ENCODE measurements at regions not wholly inside any gene's neighbourhood (a gene's known extent, or its start where the extent isn't known, plus 50 kb on each side); places are given as distances from the start of the nearest gene placed in this dataset.

GRCh38 chr13:91236921-91237320, 110.6 kb upstream of the MIR17HG start:
- Histone ChIP-seq H2AK5ac (ENCODE audit: low read length) (no peak overlapping the region), H3K27me3 (ENCODE audit: insufficient read depth, low read length) (no peaks in the 10 kb centered on the region), H3K23ac (ENCODE audit: low read length) (no peak overlapping the region), H2AFZ (ENCODE audit: insufficient read depth, low read length, poor library complexity) (no peak overlapping the region), H4K12ac (ENCODE audit: low read depth, low read length) (no peak overlapping the region), H4K91ac (ENCODE audit: low read depth, low read length) (no peak overlapping the region), H3K27ac (ENCODE audit: low read depth, low read length) (no peak overlapping the region), H4K8ac (ENCODE audit: low read depth, low read length) (no peak overlapping the region), H3K4ac (ENCODE audit: low read depth, low read length) (no peak overlapping the region), H3K79me2 (ENCODE audit: control insufficient read depth, insufficient read depth, low read length, poor library complexity) (no peaks in the 10 kb centered on the region), H3K9me3 (ENCODE audit: insufficient read depth, low read depth, low read length) (no peaks in the 10 kb centered on the region), H3K4me1 (ENCODE audit: control insufficient read depth in 1 of 2, insufficient read depth in 2 of 2, low read length in 2 of 2) (peaks cover 0 to 2% of the 10 kb centered on the region in 2 experiments), H3K79me1 (ENCODE audit: low read length) (peaks cover 1% of the 10 kb centered on the region), H3K4me3 (ENCODE audit: low read depth, low read length) (no peak overlapping the region), H3K4me2 (ENCODE audit: low read length) (no peak overlapping the region), H2BK120ac (ENCODE audit: insufficient read depth, low read length, poor library complexity) (no peak overlapping the region), H2BK5ac (ENCODE audit: low read depth, low read length, poor library complexity) (no peak overlapping the region), H3K36me3 (ENCODE audit: control insufficient read depth in 1 of 2, insufficient read depth in 2 of 2, low read length in 2 of 2) (no peaks in the 10 kb centered on the region), H3K18ac (ENCODE audit: low read length) (no peak overlapping the region), H3K9ac (ENCODE audit: low read length) (no peak overlapping the region), H2BK12ac (ENCODE audit: low read length) (no peak overlapping the region), H3K14ac (ENCODE audit: low read length) (no peak overlapping the region)
- no CpG with 5 or more reads among the region's 3 CpGs for WGBS (ENCODE audit: extremely low coverage, insufficient coverage, insufficient read length)
- no peak for DNase-seq

DNA sequence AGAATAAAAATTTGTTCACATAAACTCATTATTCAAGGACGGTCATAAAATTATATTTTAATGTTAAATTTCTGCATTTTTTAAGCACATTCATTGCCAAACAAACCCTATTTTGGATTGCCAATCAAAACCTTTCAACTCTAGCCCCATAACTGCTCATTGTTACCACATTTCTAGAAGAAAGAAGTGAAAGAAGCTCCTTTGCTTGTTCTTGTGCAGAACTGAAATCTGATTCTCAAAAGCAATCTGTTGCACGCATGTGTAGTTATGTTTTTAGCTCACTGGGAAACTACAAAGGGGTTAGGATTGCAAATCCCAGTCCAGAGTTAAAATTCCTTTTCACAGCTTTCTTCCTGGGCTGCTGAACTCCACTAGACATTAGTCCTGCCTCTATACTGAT, 109.5 kb upstream of the MIR17HG start:
- H3K9ac ChIP-seq (ENCODE audit: low read length) = no peak overlapping the region
- H3K9me3 ChIP-seq (ENCODE audit: insufficient read depth, low read depth, low read length) = no peaks in the 10 kb centered on the region
- H2AFZ ChIP-seq (ENCODE audit: insufficient read depth, low read length, poor library complexity) = no peak overlapping the region
- H3K14ac ChIP-seq (ENCODE audit: low read length) = no peak overlapping the region
- no peaks in the 10 kb centered on the region for H3K79me2 ChIP-seq (ENCODE audit: control insufficient read depth, insufficient read depth, low read length, poor library complexity)
- no peak overlapping the region for H3K23ac ChIP-seq (ENCODE audit: low read length)
- no peaks in the 10 kb centered on the region for H3K27me3 ChIP-seq (ENCODE audit: insufficient read depth, low read length)
- no peak overlapping the region for H3K4ac ChIP-seq (ENCODE audit: low read depth, low read length)
- H3K4me1 ChIP-seq (ENCODE audit: control insufficient read depth in 1 of 2, insufficient read depth in 2 of 2, low read length in 2 of 2) = no peaks in the 10 kb centered on the region
- H3K4me2 ChIP-seq (ENCODE audit: low read length) = no peak overlapping the region
- H2BK120ac ChIP-seq (ENCODE audit: insufficient read depth, low read length, poor library complexity) = no peak overlapping the region
- no peak overlapping the region for H2BK12ac ChIP-seq (ENCODE audit: low read length)
- WGBS (ENCODE audit: extremely low coverage, insufficient coverage, insufficient read length) = no CpG with 5 or more reads among the region's 2 CpGs
- no peaks in the 10 kb centered on the region for H3K36me3 ChIP-seq (ENCODE audit: control insufficient read depth in 1 of 2, insufficient read depth in 2 of 2, low read length in 2 of 2)
- peaks cover 1% of the 10 kb centered on the region for H3K79me1 ChIP-seq (ENCODE audit: low read length)
- H2BK5ac ChIP-seq (ENCODE audit: low read depth, low read length, poor library complexity) = no peak overlapping the region
- H2AK5ac ChIP-seq (ENCODE audit: low read length) = no peak overlapping the region
- DNase-seq = no peak
- H3K18ac ChIP-seq (ENCODE audit: low read length) = no peak overlapping the region
- no peak overlapping the region for H4K91ac ChIP-seq (ENCODE audit: low read depth, low read length)
- no peak overlapping the region for H3K4me3 ChIP-seq (ENCODE audit: low read depth, low read length)
- H4K12ac ChIP-seq (ENCODE audit: low read depth, low read length) = no peak overlapping the region
- no peak overlapping the region for H3K27ac ChIP-seq (ENCODE audit: low read depth, low read length)
- no peak overlapping the region for H4K8ac ChIP-seq (ENCODE audit: low read depth, low read length)

- H3K4me3 ChIP-seq (ENCODE audit: low read depth, low read length) = no peak overlapping the region
- peaks cover 8% of the 10 kb centered on the region for H3K79me1 ChIP-seq (ENCODE audit: low read length)
- peaks cover 0 to 2% of the 10 kb centered on the region in 2 experiments for H3K4me1 ChIP-seq (ENCODE audit: control insufficient read depth in 1 of 2, insufficient read depth in 2 of 2, low read length in 2 of 2)
- no peak overlapping the region for H4K91ac ChIP-seq (ENCODE audit: low read depth, low read length)
- no peak overlapping the region for H2BK120ac ChIP-seq (ENCODE audit: insufficient read depth, low read length, poor library complexity)
- DNase-seq = no peak
- H3K23ac ChIP-seq (ENCODE audit: low read length) = no peak overlapping the region
- no peak overlapping the region for H2AFZ ChIP-seq (ENCODE audit: insufficient read depth, low read length, poor library complexity)
- no peak overlapping the region for H2AK5ac ChIP-seq (ENCODE audit: low read length)
- no peak overlapping the region for H2BK12ac ChIP-seq (ENCODE audit: low read length)
- peaks cover under 1% of the 10 kb centered on the region for H3K9me3 ChIP-seq (ENCODE audit: insufficient read depth, low read depth, low read length)
- H3K79me2 ChIP-seq (ENCODE audit: control insufficient read depth, insufficient read depth, low read length, poor library complexity) = no peaks in the 10 kb centered on the region
- no peaks in the 10 kb centered on the region for H3K27me3 ChIP-seq (ENCODE audit: insufficient read depth, low read length)
- H3K36me3 ChIP-seq (ENCODE audit: control insufficient read depth in 1 of 2, insufficient read depth in 2 of 2, low read length in 2 of 2) = no peaks in the 10 kb centered on the region
- WGBS (ENCODE audit: extremely low coverage, insufficient coverage, insufficient read length) = no CpG with 5 or more reads among the region's 1 CpG
- H4K8ac ChIP-seq (ENCODE audit: low read depth, low read length) = no peak overlapping the region
- no peak overlapping the region for H3K18ac ChIP-seq (ENCODE audit: low read length)
- H2BK5ac ChIP-seq (ENCODE audit: low read depth, low read length, poor library complexity) = no peak overlapping the region
- H3K9ac ChIP-seq (ENCODE audit: low read length) = no peak overlapping the region
- H3K27ac ChIP-seq (ENCODE audit: low read depth, low read length) = no peak overlapping the region
- no peak overlapping the region for H4K12ac ChIP-seq (ENCODE audit: low read depth, low read length)
- H3K14ac ChIP-seq (ENCODE audit: low read length) = no peak overlapping the region
- no peak overlapping the region for H3K4me2 ChIP-seq (ENCODE audit: low read length)
- H3K4ac ChIP-seq (ENCODE audit: low read depth, low read length) = no peak overlapping the region
Observed at GRCh38 chr13:91240341-91240740, 107.1 kb upstream of the MIR17HG start.

GRCh38 chr13:91241221-91241933, 106.1 kb upstream of the MIR17HG start:
- Histone ChIP-seq H3K4me2 (ENCODE audit: low read length) (no peak overlapping the region), H3K79me2 (ENCODE audit: control insufficient read depth, insufficient read depth, low read length, poor library complexity) (no peaks in the 10 kb centered on the region), H4K91ac (ENCODE audit: low read depth, low read length) (no peak overlapping the region), H3K9me3 (ENCODE audit: insufficient read depth, low read depth, low read length) (peaks cover 1% of the 10 kb centered on the region), H2BK5ac (ENCODE audit: low read depth, low read length, poor library complexity) (no peak overlapping the region), H3K27ac (ENCODE audit: low read depth, low read length) (no peak overlapping the region), H3K14ac (ENCODE audit: low read length) (no peak overlapping the region), H3K36me3 (ENCODE audit: control insufficient read depth in 1 of 2, insufficient read depth in 2 of 2, low read length in 2 of 2) (no peaks in the 10 kb centered on the region), H3K79me1 (ENCODE audit: low read length) (peaks cover 13% of the 10 kb centered on the region), H3K18ac (ENCODE audit: low read length) (no peak overlapping the region), H3K4ac (ENCODE audit: low read depth, low read length) (no peak overlapping the region), H2AFZ (ENCODE audit: insufficient read depth, low read length, poor library complexity) (no peak overlapping the region), H2AK5ac (ENCODE audit: low read length) (no peak overlapping the region), H3K4me3 (ENCODE audit: low read depth, low read length) (no peak overlapping the region), H4K12ac (ENCODE audit: low read depth, low read length) (no peak overlapping the region), H3K4me1 (ENCODE audit: control insufficient read depth in 1 of 2, insufficient read depth in 2 of 2, low read length in 2 of 2) (peaks cover 0 to 3% of the 10 kb centered on the region in 2 experiments), H4K8ac (ENCODE audit: low read depth, low read length) (no peak overlapping the region), H2BK12ac (ENCODE audit: low read length) (peak overlapping the region; percentile 46), H3K23ac (ENCODE audit: low read length) (no peak overlapping the region), H3K9ac (ENCODE audit: low read length) (no peak overlapping the region), H3K27me3 (ENCODE audit: insufficient read depth, low read length) (no peaks in the 10 kb centered on the region), H2BK120ac (ENCODE audit: insufficient read depth, low read length, poor library complexity) (no peak overlapping the region)
- DNase-seq = no peak
- WGBS (ENCODE audit: extremely low coverage, insufficient coverage, insufficient read length) = no CpG with 5 or more reads among the region's 2 CpGs

Data from trophoblast cell (in vitro differentiated cells and primary cell).